NCI-H1436 treated with DMSO at 0.1 percent for 48 hours (cell line): ENCODE measurements at regions not wholly inside any gene's neighbourhood (a gene's known extent, or its start where the extent isn't known, plus 50 kb on each side); places are given as distances from the start of the nearest gene placed in this dataset.
"Not testable (repeated sequence)": the region's sequence is repeated elsewhere in the genome, so short reads cannot be mapped to it uniquely, and the experiment has no call there.

ENCODE experiments used
- DNase-seq: peaks from one replicate; lab custom pipeline; 2025; lab: John Stamatoyannopoulos, UW

- DNase-seq = no peak
Measured at GRCh38 chr16:35102780-35103403, 1643.5 kb downstream of the TP53TG3F start.

- DNase-seq = not testable (repeated sequence)
Measured at GRCh38 chr16:35111772-35112171, 1652.4 kb downstream of the TP53TG3F start.

- no peak for DNase-seq
Measured at GRCh38 chr16:35131429-35131828, 1672.0 kb downstream of the TP53TG3F start.

- no peak for DNase-seq
Measured at GRCh38 chr16:35134471-35134870, 1675.1 kb downstream of the TP53TG3F start.

- no peak for DNase-seq
Measured at GRCh38 chr16:35140293-35140986, 1681.0 kb downstream of the TP53TG3F start.

GRCh38 chr16:35141303-35141702 lies 1681.9 kb downstream of the TP53TG3F start:
- DNase-seq = no peak

GRCh38 chr16:35142147-35142808 lies 1682.9 kb downstream of the TP53TG3F start:
- no peak for DNase-seq

- DNase-seq = no peak
Measured at GRCh38 chr16:35142809-35143192, 1683.4 kb downstream of the TP53TG3F start.

GRCh38 chr16:35144212-35144932 lies 1685.0 kb downstream of the TP53TG3F start:
- no peak for DNase-seq

- no peak for DNase-seq
Measured at GRCh38 chr16:35146031-35146710, 1686.8 kb downstream of the TP53TG3F start.

- DNase-seq = no peak
Measured at GRCh38 chr16:35146723-35147458, 1687.5 kb downstream of the TP53TG3F start.

GRCh38 chr16:35147556-35148504 lies 1688.4 kb downstream of the TP53TG3F start:
- DNase-seq = no peak

GRCh38 chr16:35148748-35149147 lies 1689.3 kb downstream of the TP53TG3F start:
- DNase-seq = no peak

GRCh38 chr16:35149550-35149949 lies 1690.1 kb downstream of the TP53TG3F start:
- DNase-seq = no peak

- no peak for DNase-seq
Measured at GRCh38 chr16:35150805-35151312, 1691.4 kb downstream of the TP53TG3F start.

GRCh38 chr16:35152067-35152627 lies 1692.7 kb downstream of the TP53TG3F start:
- DNase-seq = no peak

GRCh38 chr16:35154627-35155026 lies 1695.2 kb downstream of the TP53TG3F start:
- DNase-seq = no peak

GRCh38 chr16:35157549-35157948 lies 1698.1 kb downstream of the TP53TG3F start:
- not testable (repeated sequence) for DNase-seq

GRCh38 chr16:35169324-35169723 lies 1709.9 kb downstream of the TP53TG3F start:
- DNase-seq = not testable (repeated sequence)
